Loucy (cell line): ENCODE measurements at regions not wholly inside any gene's neighbourhood (a gene's known extent, or its start where the extent isn't known, plus 50 kb on each side); places are given as distances from the start of the nearest gene placed in this dataset.
A peak's percentile ranks its signal among the peaks of the same experiment; 100 is the strongest.

Experiments
- CTCF ChIP-seq: fragments of 200-600 bp; sonication (generic); conservative IDR thresholded peaks from 2 replicates; pipeline ENCODE4 v1.5.1; 2014; ENCODE audit warnings: mild to moderate bottlenecking, antibody characterized with exemption, low read length
- EZH2phosphoT487 ChIP-seq: fragments of 200-600 bp; IDR thresholded peaks from 2 replicates; pipeline ENCODE4 v1.6.1; 2018; ENCODE audit warnings: antibody characterized with exemption, mild to moderate bottlenecking, moderate library complexity, borderline replicate concordance

GRCh38 chr2:94964193-94964592 lies 61.3 kb upstream of the MAL start:
- TF ChIP-seq CTCF (peak; percentile 18; the same call in 1 of the 2 replicates), EZH2phosphoT487 (no peak)
